Heart left ventricle (tissue), 13 donors: ENCODE measurements at regions not wholly inside any gene's neighbourhood (a gene's known extent, or its start where the extent isn't known, plus 50 kb on each side); places are given as distances from the start of the nearest gene placed in this dataset.

Experiments
- POLR2A ChIP-seq, 2 donors: fragments of 450-650 bp; IDR thresholded peaks; one replicate each; pipeline ENCODE4 v1.6.1; 2017; ENCODE audit warnings: antibody characterized with exemption in 2 of 2, mild to moderate bottlenecking in 2 of 2, moderate library complexity in 2 of 2
- TF ChIP-seq, protein P1 (sequence below), 12 donors: fragments of 200-600 bp; sonication (generic) in 4 of 12; IDR thresholded peaks; one replicate each; pipeline versions ENCODE4 v1.5.0 to v1.8.0; 2018 to 2022; ENCODE audit warnings: antibody characterized with exemption in 12 of 12, mild to moderate bottlenecking in 5 of 12
- donor health status: ischemic (EF 13 %, LVEDD 7.1; RV severe dilation, severe dysfunction).
- donor health status: DM: no; HTN: yes; CAD: no.
- donor health status: DM: no; HTN: no; CAD: no.
- donor health status: ischemic (EF 25% LVEDD 6.9; RV normal size, moderate dysfunction).
- donor health status: ischemic (EF 25% LVEDD 5.7; RV mildly dilated, moderate dysfunction).
- donor health status: ischemic (EF 35%, LVEDD 5.7; RV mildly dilated, moderate dysfunction).
- donor health status: nonischemic (EF 11% LVEDD 7.7; RV severe dilation, severe dysfunction).
- donor health status: DM: yes; HTN: yes; CAD: no.
- donor health status: PGD.
- donor health status: ischemic (EF 29% LVEDD 5.4; RV normal size, mild dysfunction).
- donor health status: nonischemic (EF 23%, LVEDD 6.1; RV moderate dilation, normal function).

DNA sequence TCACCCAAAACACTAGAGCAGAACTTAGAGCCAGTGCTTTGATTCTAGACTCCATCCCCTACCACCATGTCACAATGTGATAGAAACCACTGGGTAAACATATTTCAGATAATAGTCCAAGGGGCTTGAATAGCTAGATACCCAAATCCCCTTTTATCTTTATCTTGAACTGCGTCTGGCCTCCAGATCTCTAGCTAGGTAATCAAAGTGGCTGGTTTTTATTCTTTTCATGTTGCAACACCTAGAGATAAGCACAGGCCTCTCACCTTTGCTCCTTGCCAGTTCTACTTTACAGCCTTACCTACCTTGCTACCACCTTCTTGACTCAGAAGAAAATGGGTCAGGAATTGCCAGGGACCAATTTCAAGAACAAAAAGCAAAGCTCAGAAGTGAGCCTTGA lies 171.2 kb downstream of the C1D start:
- TF ChIP-seq, protein P1, sequence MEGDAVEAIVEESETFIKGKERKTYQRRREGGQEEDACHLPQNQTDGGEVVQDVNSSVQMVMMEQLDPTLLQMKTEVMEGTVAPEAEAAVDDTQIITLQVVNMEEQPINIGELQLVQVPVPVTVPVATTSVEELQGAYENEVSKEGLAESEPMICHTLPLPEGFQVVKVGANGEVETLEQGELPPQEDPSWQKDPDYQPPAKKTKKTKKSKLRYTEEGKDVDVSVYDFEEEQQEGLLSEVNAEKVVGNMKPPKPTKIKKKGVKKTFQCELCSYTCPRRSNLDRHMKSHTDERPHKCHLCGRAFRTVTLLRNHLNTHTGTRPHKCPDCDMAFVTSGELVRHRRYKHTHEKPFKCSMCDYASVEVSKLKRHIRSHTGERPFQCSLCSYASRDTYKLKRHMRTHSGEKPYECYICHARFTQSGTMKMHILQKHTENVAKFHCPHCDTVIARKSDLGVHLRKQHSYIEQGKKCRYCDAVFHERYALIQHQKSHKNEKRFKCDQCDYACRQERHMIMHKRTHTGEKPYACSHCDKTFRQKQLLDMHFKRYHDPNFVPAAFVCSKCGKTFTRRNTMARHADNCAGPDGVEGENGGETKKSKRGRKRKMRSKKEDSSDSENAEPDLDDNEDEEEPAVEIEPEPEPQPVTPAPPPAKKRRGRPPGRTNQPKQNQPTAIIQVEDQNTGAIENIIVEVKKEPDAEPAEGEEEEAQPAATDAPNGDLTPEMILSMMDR (IDR thresholded peaks at IDR 0.05): no peak
- TF ChIP-seq POLR2A (IDR thresholded peaks at IDR 0.05): no peak
